ENCODE measurements at regions not wholly inside any gene's neighbourhood (a gene's known extent, or its start where the extent isn't known, plus 50 kb on each side); places are given as distances from the start of the nearest gene placed in this dataset.

- H4K20me1 ChIP-seq (ENCODE audit: insufficient read depth): no peaks in the 10 kb centered on the region
- peaks cover 0 to 5% of the 10 kb centered on the region in 2 experiments; a peak in 1 of 4 replicates for H3K4me1 ChIP-seq (ENCODE audit: control insufficient read depth in 1 of 2, insufficient read depth in 2 of 2, low read length in 2 of 2)
- H3K9ac ChIP-seq (ENCODE audit: low read length): no peak overlapping the region
- intact Hi-C loops (cut with micrococcal nuclease): loop anchor here (1.0 to 10.0 kb wide), 4 partner anchors 82 to 1588 kb away; partner anchors contain the start of gene GAREM1
- H3K9me2 ChIP-seq (ENCODE audit: insufficient read depth): no peaks in the 10 kb centered on the region
- RAD21 ChIA-PET (ENCODE audit: low non-redundant PET in 1 of 2, low total read pairs in 2 of 2, uncharacterized antibody in 2 of 2, unreplicated experiment in 2 of 2): interaction anchor here (0.8 to 2.1 kb wide), 5 partner anchors 82 to 394 kb away, joined by 3 to 13 read pairs (median 4); partner anchors contain the start of gene GAREM1 (in 2 of the 2)
- H3K79me2 ChIP-seq (ENCODE audit: insufficient read depth, low read length): no peaks in the 10 kb centered on the region
- H3K4me3 ChIP-seq (replicated peaks in 1 of 2; ENCODE audit: low read depth in 1 of 2, low read length in 2 of 2): no peak overlapping the region
- peak; percentile 74 for DNase-seq (ENCODE audit: low read depth, low spot score)
- ATAC-seq: peak; percentile 85
- H3K27me3 ChIP-seq (ENCODE audit: insufficient read depth, low read length): no peaks in the 10 kb centered on the region
- H3K36me3 ChIP-seq (ENCODE audit: control insufficient read depth in 1 of 2, insufficient read depth in 2 of 2, low read length in 2 of 2): no peaks in the 10 kb centered on the region
- no peak overlapping the region for H3K4me2 ChIP-seq (ENCODE audit: low read length)
- CTCF ChIA-PET: interaction anchor here (0.6 to 7.0 kb wide), 11 partner anchors 10 to 413 kb away, joined by 3 to 87 read pairs (median 8); partner anchors contain the start of gene GAREM1
- no peak overlapping the region for H3K27ac ChIP-seq (ENCODE audit: low read depth, low read length)
- H3K9me3 ChIP-seq (ENCODE audit: control insufficient read depth in 1 of 2, insufficient read depth in 1 of 2, low read depth in 1 of 2, low read length in 2 of 2): no peaks in the 10 kb centered on the region
- peak overlapping the region; percentile 78 for H2AFZ ChIP-seq (ENCODE audit: low read depth, low read length, poor library complexity, severe bottlenecking)
- TF ChIP-seq SIN3A (IDR thresholded peaks at IDR 0.05; ENCODE audit: low read depth) (no peak), CEBPB (IDR thresholded peaks at IDR 0.05; ENCODE audit: low read depth) (no peak), FOSL1 (IDR thresholded peaks at IDR 0.05; ENCODE audit: low read depth) (no peak), RAD21 (IDR thresholded peaks at IDR 0.05; ENCODE audit: low read depth) (peak; percentile 82), EZH2 (IDR thresholded peaks at IDR 0.05) (no peak), SRF (IDR thresholded peaks at IDR 0.05; ENCODE audit: low read depth) (no peak), EZH2phosphoT487 (IDR thresholded peaks at IDR 0.05; ENCODE audit: borderline replicate concordance) (no peak), YY1 (IDR thresholded peaks at IDR 0.05; ENCODE audit: extremely low read depth, insufficient replicate concordance, low read depth, low read length) (no peak), CTCF (IDR thresholded peaks at IDR 0.05 in 2 of 3, conservative IDR thresholded peaks at IDR 0.05 in 1 of 3; ENCODE audit: borderline replicate concordance in 1 of 3, insufficient read depth in 1 of 3, low read depth in 2 of 3, low read length in 2 of 3) (peak; percentile 68 to 78 (median 69)), ZNF274 (IDR thresholded peaks at IDR 0.05; ENCODE audit: low read depth, low read length) (no peak), ELF1 (IDR thresholded peaks at IDR 0.05; ENCODE audit: borderline replicate concordance, low read depth) (no peak)
- POLR2A ChIA-PET: interaction anchor here (1.0 kb wide), 1 partner anchor 394 kb away, joined by 3 read pairs; no protein-coding TSS in a partner anchor
- BruUV-seq (replicated peaks): no TSS peak
These were observed 81.8 kb upstream of the GAREM1 start for GRCh38 chr18:32552421-32553030.
